ENCODE measurements at regions not wholly inside any gene's neighbourhood (a gene's known extent, or its start where the extent isn't known, plus 50 kb on each side); places are given as distances from the start of the nearest gene placed in this dataset.

DNA sequence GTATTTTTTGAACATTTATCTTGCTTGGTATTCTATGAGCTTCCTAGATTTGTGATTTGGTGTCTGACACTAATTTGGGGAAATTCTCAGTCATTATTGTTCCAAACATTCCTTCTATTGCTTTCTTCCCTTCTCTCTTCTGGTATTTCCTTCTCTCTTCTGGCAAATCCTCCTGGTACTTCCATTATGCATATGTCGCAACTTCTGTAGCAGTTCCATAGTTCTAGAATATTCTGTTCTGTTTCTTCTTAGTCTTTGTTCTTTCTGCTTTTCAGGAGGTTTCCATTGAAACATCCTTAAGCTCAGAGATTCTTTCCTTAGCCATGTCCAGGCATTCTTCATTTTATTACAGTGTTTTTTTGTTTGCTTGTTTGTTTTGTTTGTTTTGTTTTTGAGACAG lies 155.2 kb upstream of the PIK3R1 start:
- H3K27ac ChIP-seq (ENCODE audit: extremely low read depth, low read depth, low read length): no peak overlapping the region
- POLR2A ChIA-PET: no interaction called here
- H3K4me1 ChIP-seq (ENCODE audit: control insufficient read depth, insufficient read depth, low read length): no peaks in the 10 kb centered on the region
- no peaks in the 10 kb centered on the region; the same call in 1 of the 2 replicates for H3K9me3 ChIP-seq (ENCODE audit: control insufficient read depth, insufficient read depth, low read depth, low read length)
- CTCF ChIA-PET: interaction anchor here (0.7 kb wide), 1 partner anchor 167 kb away, joined by 4 read pairs; no protein-coding TSS in a partner anchor
- no peaks in the 10 kb centered on the region for H3K36me3 ChIP-seq (ENCODE audit: control insufficient read depth in 2 of 2, insufficient read depth in 1 of 2, low read length in 2 of 2)
- no peak overlapping the region for H3K4me3 ChIP-seq (ENCODE audit: low read depth, low read length)
- TF ChIP-seq KLF16 (tag by site-specific recombination; IDR thresholded peaks at IDR 0.05) (no peak), TRIM28 (IDR thresholded peaks at IDR 0.05; ENCODE audit: borderline replicate concordance, low read length) (no peak), ZNF221 (tag by site-specific recombination; IDR thresholded peaks at IDR 0.05; ENCODE audit: borderline replicate concordance) (no peak), ZNF530 (tag by site-specific recombination; IDR thresholded peaks at IDR 0.05; ENCODE audit: low read depth) (no peak), ZNF548 (tag by site-specific recombination; IDR thresholded peaks at IDR 0.05) (no peak), ZNF214 (tag by site-specific recombination; IDR thresholded peaks at IDR 0.05; ENCODE audit: borderline replicate concordance) (no peak), ZNF24 (tag by site-specific recombination; IDR thresholded peaks at IDR 0.05) (no peak), GLI2 (tag by site-specific recombination; IDR thresholded peaks at IDR 0.05; ENCODE audit: borderline replicate concordance, low read depth) (no peak), ZNF791 (tag by site-specific recombination; IDR thresholded peaks at IDR 0.05) (no peak)

- POLR2A ChIA-PET: no interaction called here
Observed at GRCh38 chr5:68057191-68057590, 158.4 kb upstream of the PIK3R1 start.

More at GRCh38 chr5:68057191-68057590, 158.4 kb upstream of the PIK3R1 start:
- Histone ChIP-seq H3K4me1 (ENCODE audit: control insufficient read depth, insufficient read depth, low read length) (no peaks in the 10 kb centered on the region), H3K36me3 (ENCODE audit: control insufficient read depth in 2 of 2, insufficient read depth in 1 of 2, low read length in 2 of 2) (no peaks in the 10 kb centered on the region), H3K4me3 (ENCODE audit: low read depth, low read length) (no peak overlapping the region), H3K9me3 (ENCODE audit: control insufficient read depth, insufficient read depth, low read depth, low read length) (no peaks in the 10 kb centered on the region; the same call in 1 of the 2 replicates), H3K27ac (ENCODE audit: extremely low read depth, low read depth, low read length) (no peak overlapping the region)
- CTCF ChIA-PET: no interaction called here
- no peak for TF ChIP-seq KLF16 (tag by site-specific recombination; IDR thresholded peaks at IDR 0.05)
- no peak for TF ChIP-seq ZNF112 (tag by site-specific recombination; IDR thresholded peaks at IDR 0.05)
- TF ChIP-seq ZNF626 (tag by site-specific recombination; IDR thresholded peaks at IDR 0.05): no peak
- TF ChIP-seq, protein P1, sequence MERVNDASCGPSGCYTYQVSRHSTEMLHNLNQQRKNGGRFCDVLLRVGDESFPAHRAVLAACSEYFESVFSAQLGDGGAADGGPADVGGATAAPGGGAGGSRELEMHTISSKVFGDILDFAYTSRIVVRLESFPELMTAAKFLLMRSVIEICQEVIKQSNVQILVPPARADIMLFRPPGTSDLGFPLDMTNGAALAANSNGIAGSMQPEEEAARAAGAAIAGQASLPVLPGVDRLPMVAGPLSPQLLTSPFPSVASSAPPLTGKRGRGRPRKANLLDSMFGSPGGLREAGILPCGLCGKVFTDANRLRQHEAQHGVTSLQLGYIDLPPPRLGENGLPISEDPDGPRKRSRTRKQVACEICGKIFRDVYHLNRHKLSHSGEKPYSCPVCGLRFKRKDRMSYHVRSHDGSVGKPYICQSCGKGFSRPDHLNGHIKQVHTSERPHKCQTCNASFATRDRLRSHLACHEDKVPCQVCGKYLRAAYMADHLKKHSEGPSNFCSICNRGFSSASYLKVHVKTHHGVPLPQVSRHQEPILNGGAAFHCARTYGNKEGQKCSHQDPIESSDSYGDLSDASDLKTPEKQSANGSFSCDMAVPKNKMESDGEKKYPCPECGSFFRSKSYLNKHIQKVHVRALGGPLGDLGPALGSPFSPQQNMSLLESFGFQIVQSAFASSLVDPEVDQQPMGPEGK (tag by site-specific recombination; IDR thresholded peaks at IDR 0.05): no peak
- no peak for TF ChIP-seq ZNF664 (tag by site-specific recombination; IDR thresholded peaks at IDR 0.05)
- no peak for TF ChIP-seq ZNF174 (tag by site-specific recombination; IDR thresholded peaks at IDR 0.05)
- no peak for TF ChIP-seq ZNF416 (tag by site-specific recombination; IDR thresholded peaks at IDR 0.05)
- TF ChIP-seq ZNF133 (tag by site-specific recombination; IDR thresholded peaks at IDR 0.05): no peak
- no peak for TF ChIP-seq SETDB1 (IDR thresholded peaks at IDR 0.05; ENCODE audit: insufficient read length, low read length)
- no peak for TF ChIP-seq ZIC2 (tag by site-specific recombination; IDR thresholded peaks at IDR 0.05)
- TF ChIP-seq ZNF148 (tag by site-specific recombination; IDR thresholded peaks at IDR 0.05; ENCODE audit: borderline replicate concordance): no peak
- TF ChIP-seq, protein P2, sequence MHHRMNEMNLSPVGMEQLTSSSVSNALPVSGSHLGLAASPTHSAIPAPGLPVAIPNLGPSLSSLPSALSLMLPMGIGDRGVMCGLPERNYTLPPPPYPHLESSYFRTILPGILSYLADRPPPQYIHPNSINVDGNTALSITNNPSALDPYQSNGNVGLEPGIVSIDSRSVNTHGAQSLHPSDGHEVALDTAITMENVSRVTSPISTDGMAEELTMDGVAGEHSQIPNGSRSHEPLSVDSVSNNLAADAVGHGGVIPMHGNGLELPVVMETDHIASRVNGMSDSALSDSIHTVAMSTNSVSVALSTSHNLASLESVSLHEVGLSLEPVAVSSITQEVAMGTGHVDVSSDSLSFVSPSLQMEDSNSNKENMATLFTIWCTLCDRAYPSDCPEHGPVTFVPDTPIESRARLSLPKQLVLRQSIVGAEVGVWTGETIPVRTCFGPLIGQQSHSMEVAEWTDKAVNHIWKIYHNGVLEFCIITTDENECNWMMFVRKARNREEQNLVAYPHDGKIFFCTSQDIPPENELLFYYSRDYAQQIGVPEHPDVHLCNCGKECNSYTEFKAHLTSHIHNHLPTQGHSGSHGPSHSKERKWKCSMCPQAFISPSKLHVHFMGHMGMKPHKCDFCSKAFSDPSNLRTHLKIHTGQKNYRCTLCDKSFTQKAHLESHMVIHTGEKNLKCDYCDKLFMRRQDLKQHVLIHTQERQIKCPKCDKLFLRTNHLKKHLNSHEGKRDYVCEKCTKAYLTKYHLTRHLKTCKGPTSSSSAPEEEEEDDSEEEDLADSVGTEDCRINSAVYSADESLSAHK (tag by site-specific recombination; IDR thresholded peaks at IDR 0.05): no peak
- no peak for TF ChIP-seq ZNF677 (tag by site-specific recombination; IDR thresholded peaks at IDR 0.05)
- no peak for TF ChIP-seq ZBTB20 (tag by site-specific recombination; IDR thresholded peaks at IDR 0.05)

All from HEK293 (cell line).